Stomach (tissue), 8 donors: ENCODE measurements at regions not wholly inside any gene's neighbourhood (a gene's known extent, or its start where the extent isn't known, plus 50 kb on each side); places are given as distances from the start of the nearest gene placed in this dataset.
"Not testable (repeated sequence)": the region's sequence is repeated elsewhere in the genome, so short reads cannot be mapped to it uniquely, and the experiment has no call there.

Source experiments
- DNase-seq, 2 donors: peaks; one replicate each; pipeline versions ENCODE4 v3.0.0 to v3.0.0-alpha.2; 2013 to 2019
- H3K27ac ChIP-seq, 5 donors: fragments of 200-600 bp in 4 of 5; sonication (generic) in 4 of 5; one replicate each; pipeline ENCODE4 v1.5.1; 2013 to 2019; ENCODE audit warnings: mild to moderate bottlenecking in 1 of 5, moderate library complexity in 1 of 5
- H3K27me3 ChIP-seq, 3 donors: fragments of 200-600 bp; sonication (generic); one replicate each; pipeline ENCODE4 v1.5.1; 2017 to 2019; ENCODE audit warnings: mixed run types in 1 of 3
- H3K36me3 ChIP-seq, 4 donors: fragments of 200-600 bp; sonication (generic); 1 replicate in 3 of 4; 2 replicates in 1 of 4; pipeline ENCODE4 v1.5.1; 2016 to 2019
- H3K4me1 ChIP-seq, 4 donors: fragments of 200-600 bp; sonication (generic); one replicate each; pipeline ENCODE4 v1.5.1; 2016 to 2019
- H3K4me3 ChIP-seq, 4 donors: fragments of 200-600 bp; sonication (generic) in 3 of 4; one replicate each; pipeline ENCODE4 v1.5.1; 2016 to 2019; ENCODE audit warnings: mild to moderate bottlenecking in 1 of 4
- H3K9me3 ChIP-seq, 4 donors: fragments of 200-600 bp; sonication (generic); one replicate each; pipeline ENCODE4 v1.5.1; 2016 to 2019
- CTCF ChIP-seq, 7 experiments: fragments of 450-650 bp in 4 of 7; fragments of 200-600 bp in 3 of 7; sonication (generic) in 3 of 7; IDR thresholded peaks; one replicate each; pipeline ENCODE4 v1.5.1; 2016 to 2019; ENCODE audit warnings: antibody characterized with exemption in 7 of 7, control low read depth in 2 of 7, mild to moderate bottlenecking in 1 of 7
- EP300 ChIP-seq: sonication (generic); formaldehyde crosslinking; IDR thresholded peaks from one replicate; pipeline ENCODE4 v1.6.1; 2017; ENCODE audit warnings: antibody characterized with exemption
- POLR2A ChIP-seq, 4 donors: fragments of 450-650 bp; IDR thresholded peaks; one replicate each; pipeline ENCODE4 v1.6.1; 2016; ENCODE audit warnings: antibody characterized with exemption in 4 of 4, control low read depth in 2 of 4, mild to moderate bottlenecking in 1 of 4, moderate library complexity in 1 of 4
- POLR2AphosphoS5 ChIP-seq, 3 donors: sonication (generic); formaldehyde crosslinking; IDR thresholded peaks; one replicate each; pipeline ENCODE4 v1.6.1; 2016; ENCODE audit warnings: antibody characterized with exemption in 3 of 3
- WGBS, 5 donors: extraction: QIAGEN DNeasy Blood & Tissue Kit in 3 of 5; methylation state at CpG; one replicate each; pipeline versions ENCODE4 v1.1.5 to v1.1.7; 2013 to 2018; 5-methylcytosine and 5-hydroxymethylcytosine counted together
- intact Hi-C: fragments of 100-400 bp; cut with DNase I; formaldehyde crosslinking; loops from one replicate; pipeline ENCODE4 v1.15.1; 2023; ENCODE audit warnings: low total_unique reads
- donor health status: healthy with polysubstance abuse.
- donor health status: Bipolar disorder and iron deficiency.
- donor health status: healthy.

GRCh38 chr1:190011585-190011984 is 466.1 kb downstream of the BRINP3 start:
- no peak overlapping the region for H3K4me3 ChIP-seq
- intact Hi-C loops: no loop called here
- H3K36me3 ChIP-seq: no peaks in the 10 kb centered on the region
- TF ChIP-seq POLR2A (IDR thresholded peaks at IDR 0.05): no peak
- no peak for TF ChIP-seq CTCF (IDR thresholded peaks at IDR 0.05)
- no peak for TF ChIP-seq POLR2AphosphoS5 (IDR thresholded peaks at IDR 0.05)
- TF ChIP-seq EP300: no peak
- H3K9me3 ChIP-seq: no peaks in the 10 kb centered on the region
- 81 to 91% (median 88%) methylated on average over 4 of the region's 4 CpGs for WGBS, 5 donors
- no peaks in the 10 kb centered on the region for H3K27me3 ChIP-seq
- H3K27ac ChIP-seq: no peak overlapping the region
- no peak for DNase-seq
- no peaks in the 10 kb centered on the region for H3K4me1 ChIP-seq

- H3K27me3 ChIP-seq, H3K4me3 ChIP-seq, H3K4me1 ChIP-seq, H3K36me3 ChIP-seq, H3K9me3 ChIP-seq, intact Hi-C loops, H3K27ac ChIP-seq, DNase-seq: not testable (repeated sequence)
- WGBS, 5 donors: 90 to 94% (median 94%) methylated on average over 16 of the region's 16 CpGs
These were observed 458.5 kb downstream of the BRINP3 start for GRCh38 chr1:190019151-190019550.

- Histone ChIP-seq H3K27me3 (no peaks in the 10 kb centered on the region), H3K27ac (no peak overlapping the region), H3K9me3 (peaks cover 0 to 6% (median 0%) of the 10 kb centered on the region in 4 donors), H3K4me1 (no peaks in the 10 kb centered on the region), H3K4me3 (no peak overlapping the region), H3K36me3 (no peaks in the 10 kb centered on the region)
- intact Hi-C loops: no loop called here
- TF ChIP-seq POLR2AphosphoS5 (IDR thresholded peaks at IDR 0.05): no peak
- no peak for TF ChIP-seq CTCF (IDR thresholded peaks at IDR 0.05)
- TF ChIP-seq EP300: no peak
- TF ChIP-seq POLR2A (IDR thresholded peaks at IDR 0.05): no peak
- no peak for DNase-seq
- WGBS, 5 donors: 84 to 92% (median 90%) methylated on average over 6 of the region's 6 CpGs
These were observed 457.9 kb downstream of the BRINP3 start for GRCh38 chr1:190019717-190020116.

- Histone ChIP-seq H3K36me3 (no peaks in the 10 kb centered on the region), H3K27ac (no peak overlapping the region), H3K4me1 (no peaks in the 10 kb centered on the region), H3K27me3 (no peaks in the 10 kb centered on the region), H3K4me3 (no peak overlapping the region), H3K9me3 (peaks cover 0 to 6% (median 0%) of the 10 kb centered on the region in 4 donors)
- DNase-seq: no peak
- TF ChIP-seq EP300: no peak
- TF ChIP-seq POLR2A (IDR thresholded peaks at IDR 0.05): no peak
- no peak for TF ChIP-seq CTCF (IDR thresholded peaks at IDR 0.05)
- TF ChIP-seq POLR2AphosphoS5 (IDR thresholded peaks at IDR 0.05): no peak
- 68 to 81% (median 76%) methylated on average over 3 of the region's 3 CpGs for WGBS, 5 donors
- intact Hi-C loops: no loop called here
These were observed 455.0 kb downstream of the BRINP3 start for GRCh38 chr1:190022709-190023108.

- no peaks in the 10 kb centered on the region for H3K9me3 ChIP-seq
- 46 to 79% (median 65%) methylated on average over 1 of the region's 1 CpG for WGBS, 5 donors
- no peak for DNase-seq
- no peaks in the 10 kb centered on the region for H3K4me1 ChIP-seq
- no peak overlapping the region for H3K4me3 ChIP-seq
- H3K27me3 ChIP-seq: no peaks in the 10 kb centered on the region
- intact Hi-C loops: no loop called here
- H3K36me3 ChIP-seq: no peaks in the 10 kb centered on the region
- TF ChIP-seq CTCF (IDR thresholded peaks at IDR 0.05): no peak
- TF ChIP-seq EP300: no peak
- TF ChIP-seq POLR2A (IDR thresholded peaks at IDR 0.05): no peak
- TF ChIP-seq POLR2AphosphoS5 (IDR thresholded peaks at IDR 0.05): no peak
- no peak overlapping the region for H3K27ac ChIP-seq
These were observed 448.2 kb downstream of the BRINP3 start for GRCh38 chr1:190029441-190029840.
